PC-9 (cell line): ENCODE measurements at regions not wholly inside any gene's neighbourhood (a gene's known extent, or its start where the extent isn't known, plus 50 kb on each side); places are given as distances from the start of the nearest gene placed in this dataset.
"Not testable (repeated sequence)": the region's sequence is repeated elsewhere in the genome, so short reads cannot be mapped to it uniquely, and the experiment has no call there.

Experiments
- BruUV-seq: library from RNA; stranded (reverse); fragments of 400-500 nt; replicated peaks from 2 replicates; lab custom pipeline; 2021; lab: Mats Ljungman, UMichigan
- CTCF ChIA-PET: fragments of 300-600 bp; sonication (Branson Sonifier 250); formaldehyde crosslinking; loops from one replicate; lab custom pipeline; 2022; ENCODE audit warnings: antibody characterized with exemption; lab: Charles Lee
- POLR2A ChIA-PET: fragments of 300-600 bp; sonication (Branson Sonifier 250); formaldehyde crosslinking; loops from one replicate; lab custom pipeline; 2022; ENCODE audit warnings: antibody characterized with exemption; ENCODE audit not compliant: unreplicated experiment; lab: Charles Lee
- DNase-seq, 2 experiments: peaks; one replicate each; pipeline versions ENCODE4 v3.0.0 to v3.0.0-alpha.2; 2015 to 2022; ENCODE audit warnings: mixed read lengths in 1 of 2
- H2AFZ ChIP-seq: fragments of 200-600 bp; sonication (generic); 2 replicates; pipeline ENCODE4 v1.8.1; 2017; ENCODE audit warnings: antibody characterized with exemption
- H3F3A ChIP-seq: fragments of 200-600 bp; sonication (generic); 2 replicates; pipeline ENCODE4 v1.8.1; 2017; ENCODE audit warnings: antibody characterized with exemption, mild to moderate bottlenecking, low read depth; ENCODE audit not compliant: insufficient read depth
- H3K27ac ChIP-seq: fragments of 200-600 bp; sonication (generic); 2 replicates; pipeline ENCODE4 v1.6.1; 2016; ENCODE audit warnings: mixed run types
- H3K27me3 ChIP-seq: fragments of 200-600 bp; sonication (generic); 2 replicates; pipeline ENCODE4 v1.6.1; 2016; ENCODE audit warnings: low read depth, mixed run types; ENCODE audit not compliant: insufficient read depth
- H3K36me3 ChIP-seq: fragments of 200-600 bp; sonication (generic); 2 replicates; pipeline ENCODE4 v1.6.1; 2016; ENCODE audit warnings: low read depth, mixed run types
- H3K4me1 ChIP-seq: fragments of 200-600 bp; sonication (generic); replicated peaks from 2 replicates; pipeline ENCODE4 v1.6.1; 2016; ENCODE audit warnings: mixed run types; ENCODE audit not compliant: insufficient read depth
- H3K4me2 ChIP-seq: fragments of 200-600 bp; sonication (generic); 2 replicates; pipeline ENCODE4 v1.6.1; 2017; ENCODE audit warnings: mixed run types
- H3K4me3 ChIP-seq: fragments of 200-600 bp; sonication (generic); 2 replicates; pipeline ENCODE4 v1.6.1; 2016; ENCODE audit warnings: mixed run types
- H3K79me2 ChIP-seq: fragments of 200-600 bp; sonication (generic); 2 replicates; pipeline ENCODE4 v1.6.1; 2017; ENCODE audit warnings: low read depth, mixed run types
- H3K9me2 ChIP-seq: fragments of 200-600 bp; sonication (generic); 2 replicates; pipeline ENCODE4 v1.8.1; 2017; ENCODE audit warnings: mild to moderate bottlenecking; ENCODE audit not compliant: insufficient read depth
- H3K9me3 ChIP-seq: fragments of 200-600 bp; sonication (generic); 2 replicates; pipeline ENCODE4 v1.8.1; 2016; ENCODE audit warnings: low read depth; ENCODE audit not compliant: insufficient read depth
- H4K20me1 ChIP-seq: fragments of 200-600 bp; sonication (generic); 2 replicates; pipeline ENCODE4 v1.8.1; 2017; ENCODE audit not compliant: insufficient read depth
- CTCF ChIP-seq: fragments of 200-600 bp; sonication (generic); conservative IDR thresholded peaks from 2 replicates; pipeline ENCODE4 v1.6.1; 2017; ENCODE audit warnings: mixed run types, antibody characterized with exemption, mild to moderate bottlenecking, moderate library complexity
- EZH2 ChIP-seq: fragments of 200-600 bp; sonication (generic); IDR thresholded peaks from 2 replicates; pipeline ENCODE4 v1.8.0; 2017; ENCODE audit warnings: antibody characterized with exemption, low read depth
- intact Hi-C: fragments of 100-400 bp; cut with micrococcal nuclease; formaldehyde crosslinking; loops from one replicate; pipeline ENCODE4 v1.10.0; 2022; ENCODE audit not compliant: unreplicated experiment

GRCh38 chr4:159926871-159927270 lies 824.0 kb downstream of the RAPGEF2 start:
- ChIA-PET CTCF (no interaction called here), POLR2A (no interaction called here)
- intact Hi-C loops = no loop called here
- Histone ChIP-seq H3K4me3 (no peak overlapping the region), H3K9me3 (no peaks in the 10 kb centered on the region), H3K79me2 (no peaks in the 10 kb centered on the region), H3K9me2 (no peaks in the 10 kb centered on the region), H3K4me2 (no peak overlapping the region), H3K4me1 (no peaks in the 10 kb centered on the region), H3K27ac (no peak overlapping the region), H4K20me1 (no peaks in the 10 kb centered on the region), H3K27me3 (no peaks in the 10 kb centered on the region), H2AFZ (no peak overlapping the region), H3K36me3 (no peaks in the 10 kb centered on the region), H3F3A (no peaks in the 10 kb centered on the region)
- TF ChIP-seq CTCF = no peak
- no peak for TF ChIP-seq EZH2
- BruUV-seq = no TSS peak
- no peak for DNase-seq

DNA sequence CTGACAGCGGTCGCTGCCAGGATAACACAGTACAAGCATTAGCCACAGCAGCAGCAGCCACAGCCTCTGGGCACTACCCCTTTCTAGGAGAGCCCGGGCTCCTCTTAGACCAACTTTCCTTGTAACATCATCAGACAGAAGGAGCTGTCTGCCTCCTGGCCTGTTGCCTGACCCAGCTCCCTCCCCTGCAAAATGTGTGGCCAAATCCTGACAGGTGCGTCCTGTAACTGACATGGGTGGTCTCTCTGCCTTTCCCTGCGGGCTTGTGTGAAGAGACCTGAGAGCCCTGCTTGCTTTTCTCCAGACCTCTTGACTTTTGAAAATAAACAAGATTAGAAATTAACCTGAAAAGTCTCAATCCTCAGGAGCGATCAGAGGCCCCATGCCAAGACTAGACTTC lies 824.9 kb downstream of the RAPGEF2 start:
- H3K27ac ChIP-seq = no peak overlapping the region
- no peaks in the 10 kb centered on the region for H4K20me1 ChIP-seq
- no peaks in the 10 kb centered on the region for H3K27me3 ChIP-seq
- TF ChIP-seq EZH2 (no peak), CTCF (no peak)
- H3F3A ChIP-seq = no peaks in the 10 kb centered on the region
- H3K4me3 ChIP-seq = no peak overlapping the region
- DNase-seq = no peak
- H3K36me3 ChIP-seq = no peaks in the 10 kb centered on the region
- no peaks in the 10 kb centered on the region for H3K4me1 ChIP-seq
- no peaks in the 10 kb centered on the region for H3K9me2 ChIP-seq
- intact Hi-C loops = no loop called here
- no peaks in the 10 kb centered on the region for H3K9me3 ChIP-seq
- no peaks in the 10 kb centered on the region for H3K79me2 ChIP-seq
- BruUV-seq = no TSS peak
- CTCF ChIA-PET = no interaction called here
- POLR2A ChIA-PET = no interaction called here
- H3K4me2 ChIP-seq = no peak overlapping the region
- no peak overlapping the region for H2AFZ ChIP-seq

- not testable (repeated sequence) for H3K4me1 ChIP-seq, BruUV-seq
These were observed 831.7 kb downstream of the RAPGEF2 start for GRCh38 chr4:159934602-159935001.

GRCh38 chr4:159937595-159937994 lies 834.7 kb downstream of the RAPGEF2 start:
- Histone ChIP-seq H2AFZ (no peak overlapping the region), H3K4me1 (no peaks in the 10 kb centered on the region), H3F3A (no peaks in the 10 kb centered on the region), H4K20me1 (no peaks in the 10 kb centered on the region), H3K27me3 (no peaks in the 10 kb centered on the region), H3K9me3 (no peaks in the 10 kb centered on the region), H3K9me2 (no peaks in the 10 kb centered on the region), H3K4me2 (no peak overlapping the region), H3K4me3 (no peak overlapping the region), H3K27ac (no peak overlapping the region), H3K79me2 (no peaks in the 10 kb centered on the region), H3K36me3 (no peaks in the 10 kb centered on the region)
- BruUV-seq = no TSS peak
- no peak for TF ChIP-seq CTCF
- TF ChIP-seq EZH2 = no peak
- ChIA-PET POLR2A (no interaction called here), CTCF (no interaction called here)
- intact Hi-C loops = no loop called here
- DNase-seq = no peak

More at GRCh38 chr4:159934602-159935001, 831.7 kb downstream of the RAPGEF2 start:
- H3K27me3 ChIP-seq, H3K27ac ChIP-seq, H3K9me2 ChIP-seq, H3K79me2 ChIP-seq, H3K36me3 ChIP-seq, H2AFZ ChIP-seq, H4K20me1 ChIP-seq, H3F3A ChIP-seq, H3K4me2 ChIP-seq, H3K9me3 ChIP-seq, H3K4me3 ChIP-seq, DNase-seq, intact Hi-C loops, CTCF ChIA-PET, POLR2A ChIA-PET: not testable (repeated sequence)

- POLR2A ChIA-PET, H3K79me2 ChIP-seq, H4K20me1 ChIP-seq, H3K27ac ChIP-seq, CTCF ChIA-PET, H3K36me3 ChIP-seq, H3K4me2 ChIP-seq, DNase-seq, H2AFZ ChIP-seq, H3F3A ChIP-seq, H3K4me3 ChIP-seq, BruUV-seq, H3K9me3 ChIP-seq, H3K4me1 ChIP-seq, H3K9me2 ChIP-seq, H3K27me3 ChIP-seq: not testable (repeated sequence)
- intact Hi-C loops = loop anchor here (10.0 kb wide), 2 partner anchors 455 to 1315 kb away; no protein-coding TSS in a partner anchor
These were observed 836.8 kb downstream of the RAPGEF2 start for GRCh38 chr4:159939681-159940080.
